ENCODE measurements at regions not wholly inside any gene's neighbourhood (a gene's known extent, or its start where the extent isn't known, plus 50 kb on each side); places are given as distances from the start of the nearest gene placed in this dataset.

DNA sequence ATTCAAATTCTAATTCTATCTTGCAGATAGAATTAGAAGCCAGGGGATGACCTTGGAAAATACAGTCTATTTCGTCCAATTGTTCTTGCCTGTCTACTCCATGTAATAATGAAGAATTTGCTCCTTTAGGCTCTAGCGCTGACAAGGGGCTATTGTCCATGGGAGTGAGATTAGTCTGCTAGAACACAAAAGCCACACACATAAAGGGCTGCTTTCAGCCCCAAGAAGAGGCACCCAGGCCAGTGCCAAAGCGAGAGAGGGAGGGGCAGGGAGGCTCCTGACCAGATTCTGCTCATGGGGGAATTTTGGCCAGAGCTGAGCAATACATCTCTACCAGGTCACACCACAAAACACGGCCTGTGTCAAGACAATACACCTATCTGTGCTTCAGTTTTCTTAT is 1306.9 kb downstream of the UQCRFS1 start:
- TF ChIP-seq, protein P1, sequence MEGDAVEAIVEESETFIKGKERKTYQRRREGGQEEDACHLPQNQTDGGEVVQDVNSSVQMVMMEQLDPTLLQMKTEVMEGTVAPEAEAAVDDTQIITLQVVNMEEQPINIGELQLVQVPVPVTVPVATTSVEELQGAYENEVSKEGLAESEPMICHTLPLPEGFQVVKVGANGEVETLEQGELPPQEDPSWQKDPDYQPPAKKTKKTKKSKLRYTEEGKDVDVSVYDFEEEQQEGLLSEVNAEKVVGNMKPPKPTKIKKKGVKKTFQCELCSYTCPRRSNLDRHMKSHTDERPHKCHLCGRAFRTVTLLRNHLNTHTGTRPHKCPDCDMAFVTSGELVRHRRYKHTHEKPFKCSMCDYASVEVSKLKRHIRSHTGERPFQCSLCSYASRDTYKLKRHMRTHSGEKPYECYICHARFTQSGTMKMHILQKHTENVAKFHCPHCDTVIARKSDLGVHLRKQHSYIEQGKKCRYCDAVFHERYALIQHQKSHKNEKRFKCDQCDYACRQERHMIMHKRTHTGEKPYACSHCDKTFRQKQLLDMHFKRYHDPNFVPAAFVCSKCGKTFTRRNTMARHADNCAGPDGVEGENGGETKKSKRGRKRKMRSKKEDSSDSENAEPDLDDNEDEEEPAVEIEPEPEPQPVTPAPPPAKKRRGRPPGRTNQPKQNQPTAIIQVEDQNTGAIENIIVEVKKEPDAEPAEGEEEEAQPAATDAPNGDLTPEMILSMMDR (IDR thresholded peaks at IDR 0.05), result no peak
- no peak for TF ChIP-seq POLR2A (IDR thresholded peaks at IDR 0.05)
